Dedifferentiated amniotic fluid mesenchymal stem cell (primary cell): ENCODE measurements at regions not wholly inside any gene's neighbourhood (a gene's known extent, or its start where the extent isn't known, plus 50 kb on each side); places are given as distances from the start of the nearest gene placed in this dataset.
"Not testable (repeated sequence)": the region's sequence is repeated elsewhere in the genome, so short reads cannot be mapped to it uniquely, and the experiment has no call there.

Experiments
- DNase-seq: peaks from one replicate; pipeline ENCODE4 v3.0.0-alpha.2; 2016; ENCODE audit errors: extremely low spot score

DNA sequence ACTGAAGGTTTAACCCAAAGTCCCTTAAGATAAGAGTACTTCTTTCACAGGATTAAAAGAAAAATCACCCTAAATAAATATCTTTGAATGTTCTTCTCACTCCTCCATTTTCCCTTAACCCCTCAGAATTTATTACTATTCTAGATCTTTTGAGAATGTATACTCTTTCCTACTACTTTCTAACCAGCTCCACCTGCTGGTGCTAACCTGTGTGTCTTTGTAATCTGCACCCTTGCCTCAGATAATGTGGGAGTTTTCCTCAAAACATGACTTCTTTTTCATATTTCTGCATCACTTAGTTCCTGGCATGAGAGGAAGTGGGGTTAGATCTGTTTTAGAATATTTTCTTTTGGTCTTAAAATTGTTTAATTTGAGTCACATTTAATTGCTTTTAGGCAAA, 394.2 kb downstream of the BMP2 start:
- DNase-seq: no peak

DNA sequence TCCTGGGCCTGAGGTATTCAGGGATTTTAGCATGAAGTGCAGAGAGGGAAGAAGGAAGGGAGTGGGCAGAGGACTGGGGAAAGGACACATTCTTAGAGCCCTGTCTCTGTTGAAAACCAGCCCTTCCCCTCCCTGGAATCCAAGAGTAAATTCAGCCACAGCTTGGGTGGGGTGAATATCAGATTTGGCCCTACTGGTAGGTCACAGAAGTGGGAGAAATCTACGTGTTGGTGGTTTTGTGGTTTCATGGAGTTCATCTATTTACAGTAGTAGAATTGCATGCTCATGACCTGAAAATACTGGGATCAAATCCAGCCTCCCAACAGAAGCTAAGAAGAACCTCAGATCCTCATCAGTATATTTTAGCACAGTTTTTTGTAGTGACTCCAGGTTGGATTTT, 404.4 kb downstream of the BMP2 start:
- DNase-seq: no peak

- DNase-seq: no peak
These were observed 407.1 kb downstream of the BMP2 start for GRCh38 chr20:7174554-7174953.

DNA sequence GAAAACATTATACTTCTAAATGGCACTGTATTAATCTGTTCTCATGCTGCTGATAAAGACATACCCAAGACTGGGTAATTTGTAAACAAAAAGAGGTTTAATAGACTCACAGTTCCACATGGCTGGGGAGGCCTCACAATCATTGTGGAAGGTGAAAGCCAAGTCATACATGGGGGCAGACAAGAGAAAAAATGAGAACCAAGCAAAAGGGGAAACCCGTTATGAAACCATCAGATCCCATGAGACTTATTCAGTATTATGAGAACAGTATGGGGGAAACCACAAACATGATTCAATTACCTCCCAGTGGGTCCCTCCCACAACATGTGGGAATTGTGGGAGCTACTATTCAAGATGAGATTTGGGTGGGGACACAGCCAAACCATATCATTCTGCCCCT, 408.3 kb downstream of the BMP2 start:
- not testable (repeated sequence) for DNase-seq

DNA sequence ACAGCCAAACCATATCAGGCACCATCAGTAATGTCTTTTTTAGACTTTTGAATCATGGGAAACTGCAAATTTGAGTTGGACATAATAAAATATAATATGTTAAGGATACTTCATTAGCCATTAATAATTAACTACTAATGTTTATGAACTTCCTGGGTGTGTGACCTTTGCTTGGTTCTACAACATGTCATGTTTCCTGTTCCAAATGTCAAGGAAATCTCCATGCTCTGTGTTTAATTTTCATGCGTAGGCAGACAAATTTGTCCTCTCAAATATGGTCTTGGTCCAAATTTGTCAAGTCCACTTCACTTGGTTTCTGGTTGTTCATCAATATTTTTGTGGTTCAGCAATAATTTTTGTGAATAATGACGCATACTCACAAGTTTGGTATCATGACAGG, 410.5 kb downstream of the BMP2 start:
- no peak for DNase-seq

- DNase-seq: no peak
These were observed 413.0 kb downstream of the BMP2 start for GRCh38 chr20:7180256-7181045.

GRCh38 chr20:7189231-7189630, 421.7 kb downstream of the BMP2 start:
- no peak for DNase-seq

GRCh38 chr20:7193681-7194080, 426.2 kb downstream of the BMP2 start:
- no peak for DNase-seq

DNA sequence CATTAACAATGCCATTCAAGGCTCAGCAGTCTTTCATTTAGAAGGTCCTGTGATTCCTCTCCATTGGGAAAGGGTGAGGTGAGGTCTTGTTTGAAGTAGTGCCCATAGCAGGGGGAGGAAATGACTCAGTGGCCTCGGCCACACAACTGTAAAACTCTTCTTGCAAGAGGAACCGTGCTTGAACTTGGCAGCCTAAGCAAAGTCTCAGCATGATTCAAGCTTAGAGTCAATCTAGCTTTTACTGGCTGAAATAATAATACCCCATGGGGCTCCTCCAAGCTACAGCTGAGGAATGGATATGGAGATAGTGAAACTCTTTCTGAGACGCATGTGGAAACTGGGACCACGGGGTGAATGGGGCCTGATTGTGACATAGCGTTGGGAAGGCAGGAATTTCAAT, 428.2 kb downstream of the BMP2 start:
- DNase-seq: no peak

DNA sequence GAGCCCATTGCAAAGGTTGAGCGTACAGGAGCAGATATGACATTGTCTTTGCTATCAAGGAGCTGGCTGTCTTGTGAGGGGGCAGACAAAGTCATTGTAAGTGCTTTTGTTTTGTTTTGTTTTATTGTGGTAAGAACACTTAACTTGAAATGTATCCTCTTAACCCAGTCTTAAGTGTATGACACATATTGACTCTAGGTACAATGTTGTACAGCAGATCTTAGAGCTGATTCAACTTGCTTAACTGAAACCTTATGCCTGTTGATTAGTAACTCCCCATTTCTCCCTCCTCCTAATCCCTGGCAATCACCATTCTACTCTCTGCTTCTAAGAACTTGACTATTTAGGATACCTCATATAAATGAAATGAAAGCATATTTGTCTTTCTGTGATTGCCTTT, 429.0 kb downstream of the BMP2 start:
- DNase-seq: no peak

DNA sequence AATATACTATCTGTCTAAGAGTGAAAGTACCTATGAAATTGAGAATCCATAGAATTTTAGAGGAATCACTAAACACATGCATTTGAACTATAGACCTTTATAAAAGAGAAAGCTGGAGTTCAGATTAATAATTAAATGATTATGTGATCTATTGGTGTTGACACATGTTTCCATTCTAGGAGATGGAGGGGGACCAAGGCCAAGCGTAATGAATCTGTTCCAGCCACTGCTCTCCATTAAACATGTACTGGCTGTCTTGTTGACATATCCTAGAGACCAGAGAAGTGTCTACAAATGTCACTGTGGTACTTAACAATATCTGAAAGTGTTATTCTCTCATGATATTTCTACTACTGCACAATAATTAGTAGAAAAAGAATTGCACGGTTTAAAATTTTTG, 432.4 kb downstream of the BMP2 start:
- DNase-seq: no peak

GRCh38 chr20:7207186-7207798, 439.8 kb downstream of the BMP2 start:
- no peak for DNase-seq

- DNase-seq: no peak
These were observed 443.4 kb downstream of the BMP2 start for GRCh38 chr20:7210910-7211309.

DNA sequence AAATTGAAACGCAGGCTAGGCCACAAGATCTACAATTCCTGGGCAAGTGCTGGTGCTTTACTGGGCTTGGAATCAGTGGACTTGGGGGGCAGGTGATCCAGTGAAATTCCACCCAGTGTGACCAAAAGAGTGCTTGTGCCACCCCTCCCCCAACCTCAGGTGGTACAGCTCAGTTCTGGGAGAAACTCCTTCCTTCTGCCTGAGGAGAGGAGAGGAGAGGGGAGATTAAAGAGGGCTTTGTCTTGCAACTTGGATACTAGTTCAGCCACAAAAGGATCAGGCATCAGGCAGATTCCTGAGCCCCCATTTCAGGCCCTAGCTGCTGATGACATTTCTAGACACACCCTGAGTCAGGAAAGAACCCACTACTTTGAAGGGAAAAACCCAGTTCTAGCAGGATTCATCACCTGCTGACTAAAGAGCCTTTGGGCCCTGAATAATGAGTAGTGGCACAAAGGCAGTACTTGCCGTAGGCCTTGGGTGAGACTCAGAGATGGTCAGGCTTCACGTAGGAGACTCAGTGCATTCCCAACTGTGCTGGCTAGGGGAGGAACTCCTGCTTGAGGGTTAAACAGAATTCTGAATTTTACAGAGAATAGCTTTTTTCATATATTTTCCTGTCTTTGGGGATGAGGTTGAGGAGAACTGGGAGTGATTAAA, 446.7 kb downstream of the BMP2 start:
- DNase-seq: no peak

- no peak for DNase-seq
These were observed 450.1 kb downstream of the BMP2 start for GRCh38 chr20:7217606-7218005.

DNA sequence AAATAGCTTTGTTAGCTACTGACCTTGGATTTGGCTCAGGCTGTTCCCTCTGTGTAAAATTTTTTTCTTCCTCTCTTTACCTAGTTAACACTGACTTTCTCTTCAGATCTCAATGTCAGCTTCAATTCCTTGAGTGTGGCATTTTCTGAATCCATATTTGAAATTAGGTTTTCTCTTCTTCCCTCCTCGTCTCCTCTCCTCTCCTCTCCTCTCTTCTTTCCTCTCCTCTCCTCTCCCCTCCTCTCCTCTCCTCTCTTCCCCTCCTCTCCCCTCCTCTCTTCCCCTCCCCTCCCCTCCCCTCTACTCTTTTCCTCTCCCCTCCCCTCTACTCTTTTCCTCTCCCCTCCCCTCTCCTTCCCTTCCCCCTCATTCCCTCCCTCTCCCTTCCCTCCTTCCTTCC, 453.3 kb downstream of the BMP2 start:
- no peak for DNase-seq

- no peak for DNase-seq
These were observed 458.7 kb downstream of the BMP2 start for GRCh38 chr20:7226156-7226555.

GRCh38 chr20:7231303-7231702, 463.8 kb downstream of the BMP2 start:
- no peak for DNase-seq

GRCh38 chr20:7232796-7233195, 465.3 kb downstream of the BMP2 start:
- DNase-seq: no peak

DNA sequence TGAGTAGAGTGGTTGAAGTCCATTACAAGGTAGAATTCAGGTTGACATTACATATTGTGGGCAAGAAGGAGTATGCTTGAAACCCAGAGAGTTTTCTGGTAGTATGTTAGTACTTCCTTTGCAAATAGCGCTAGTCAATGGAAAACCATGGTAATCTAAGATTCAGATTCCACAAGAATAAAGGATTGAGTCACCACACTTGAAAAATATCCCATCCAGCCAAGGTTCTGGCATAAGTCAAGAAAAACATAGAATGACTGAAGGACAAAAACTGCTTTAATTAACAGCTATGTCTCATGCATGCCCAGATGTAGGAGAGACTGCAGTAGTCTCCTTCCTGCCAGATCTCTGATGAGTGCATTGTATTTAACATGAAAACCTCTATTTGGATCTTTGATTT, 469.8 kb downstream of the BMP2 start:
- no peak for DNase-seq

GRCh38 chr20:7240490-7240889, 473.0 kb downstream of the BMP2 start:
- DNase-seq: no peak

DNA sequence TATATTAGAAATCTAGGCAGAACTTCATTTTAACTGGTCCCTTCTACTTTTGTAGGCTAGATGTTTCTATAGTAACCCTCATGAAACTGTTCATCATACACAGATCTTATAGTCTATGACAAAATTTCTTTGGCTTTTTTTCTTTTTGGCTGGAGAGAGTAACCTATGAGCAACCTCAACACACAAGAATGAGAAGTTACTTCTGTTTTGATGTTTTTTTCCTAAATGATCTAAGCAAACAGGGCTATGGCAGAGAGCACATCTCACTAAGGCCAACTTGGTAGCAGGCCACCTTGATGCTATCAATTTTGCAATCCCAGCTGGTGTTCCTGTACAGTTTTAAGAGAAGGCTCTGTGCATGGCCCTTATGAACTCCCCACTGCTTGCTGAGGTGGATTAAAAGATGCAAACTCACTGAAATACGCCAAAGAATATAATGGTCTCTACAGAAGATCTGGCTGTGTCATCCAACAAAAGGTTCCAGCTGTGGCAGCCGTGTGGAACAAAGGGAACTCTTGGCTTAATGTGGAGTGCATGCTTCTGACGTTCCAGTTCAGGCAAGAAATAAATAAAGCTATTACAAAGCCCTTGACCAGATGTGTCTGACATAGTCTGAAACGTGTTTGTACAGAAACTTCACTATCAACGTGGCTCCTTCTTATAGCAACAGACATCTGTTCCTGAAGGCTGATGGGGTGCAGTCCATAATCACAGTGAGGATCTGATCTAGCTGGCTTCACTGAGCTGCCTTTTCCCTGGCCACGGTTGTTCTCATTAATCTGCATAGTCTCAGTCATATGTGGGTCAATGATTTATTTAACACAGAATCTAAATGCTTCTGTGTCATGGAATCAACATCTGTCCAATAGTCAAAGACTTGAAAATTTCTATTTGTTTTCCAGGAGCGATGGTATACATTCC, 481.1 kb downstream of the BMP2 start:
- no peak for DNase-seq
